H9 (cell line): ENCODE measurements at regions not wholly inside any gene's neighbourhood (a gene's known extent, or its start where the extent isn't known, plus 50 kb on each side); places are given as distances from the start of the nearest gene placed in this dataset.

ENCODE experiments used
- DNase-seq: peaks from one replicate; pipeline ENCODE4 v3.0.0-alpha.2; 2017
- H2AFZ ChIP-seq: one replicate; pipeline ENCODE4 v1.6.1; 2013; ENCODE audit warnings: mild to moderate bottlenecking, low read length, control low read depth, moderate library complexity
- H2AK5ac ChIP-seq: 2 replicates; pipeline ENCODE4 v1.6.1; 2013; ENCODE audit warnings: low read length, control low read depth, mixed read lengths; ENCODE audit not compliant: insufficient read length
- H2BK120ac ChIP-seq: one replicate; pipeline ENCODE4 v1.6.1; 2013; ENCODE audit warnings: low read depth, mild to moderate bottlenecking, low read length, control low read depth, inconsistent platforms; ENCODE audit not compliant: poor library complexity, severe bottlenecking
- H2BK12ac ChIP-seq: 2 replicates; pipeline ENCODE4 v1.6.1; 2013; ENCODE audit warnings: low read length, control low read depth, mixed read lengths, low read depth; ENCODE audit not compliant: insufficient read length
- H2BK15ac ChIP-seq: 2 replicates; pipeline ENCODE4 v1.6.1; 2013; ENCODE audit warnings: low read depth, low read length, control low read depth
- H2BK20ac ChIP-seq: one replicate; pipeline ENCODE4 v1.6.1; 2013; ENCODE audit warnings: low read depth, mild to moderate bottlenecking, low read length, control low read depth, inconsistent platforms; ENCODE audit not compliant: poor library complexity, severe bottlenecking
- H2BK5ac ChIP-seq: 2 replicates; pipeline ENCODE4 v1.6.1; 2013; ENCODE audit warnings: low read length, control low read depth, mixed read lengths; ENCODE audit not compliant: insufficient read length
- H3K14ac ChIP-seq: 2 replicates; pipeline ENCODE4 v1.6.1; 2013; ENCODE audit warnings: low read length, control low read depth; ENCODE audit not compliant: insufficient read depth
- H3K18ac ChIP-seq: 2 replicates; pipeline ENCODE4 v1.6.1; 2013; ENCODE audit warnings: low read depth, mild to moderate bottlenecking, mixed read lengths, low read length, control low read depth; ENCODE audit not compliant: insufficient read length
- H3K23ac ChIP-seq: 2 replicates; pipeline ENCODE4 v1.6.1; 2013; ENCODE audit warnings: low read length, control low read depth, mixed read lengths, low read depth; ENCODE audit not compliant: insufficient read length
- H3K23me2 ChIP-seq: 2 replicates; pipeline ENCODE4 v1.6.1; 2013; ENCODE audit warnings: low read depth, mild to moderate bottlenecking, mixed read lengths, low read length, control low read depth; ENCODE audit not compliant: insufficient read length, poor library complexity, severe bottlenecking
- H3K27ac ChIP-seq: 2 replicates; pipeline ENCODE4 v1.5.1; 2013; ENCODE audit warnings: low read length, control low read depth, mixed read lengths, low read depth; ENCODE audit not compliant: insufficient read length
- H3K27me3 ChIP-seq: 2 replicates; pipeline ENCODE4 v1.6.1; 2013; ENCODE audit warnings: low read length, control low read depth, inconsistent platforms; ENCODE audit not compliant: insufficient read depth
- H3K4ac ChIP-seq: 2 replicates; pipeline ENCODE4 v1.6.1; 2013; ENCODE audit warnings: low read depth, mild to moderate bottlenecking, control low read depth, inconsistent platforms, low read length, moderate library complexity
- H3K4me1 ChIP-seq: 2 replicates; pipeline ENCODE4 v1.6.1; 2013; ENCODE audit warnings: low read length, control low read depth, inconsistent platforms; ENCODE audit not compliant: insufficient read depth
- H3K4me2 ChIP-seq: 2 replicates; pipeline ENCODE4 v1.6.1; 2013; ENCODE audit warnings: low read length, control low read depth, mixed read lengths; ENCODE audit not compliant: insufficient read length, insufficient read depth
- H3K56ac ChIP-seq: 2 replicates; pipeline ENCODE4 v1.6.1; 2013; ENCODE audit warnings: low read depth, mild to moderate bottlenecking, mixed read lengths, low read length, control low read depth; ENCODE audit not compliant: insufficient read length
- H3K79me1 ChIP-seq: 2 replicates; pipeline ENCODE4 v1.6.1; 2013; ENCODE audit warnings: low read depth, mild to moderate bottlenecking, moderate library complexity, low read length, control low read depth, inconsistent platforms; ENCODE audit not compliant: insufficient read depth, poor library complexity, severe bottlenecking
- H3K79me2 ChIP-seq: 2 replicates; pipeline ENCODE4 v1.6.1; 2013; ENCODE audit warnings: low read length, control low read depth, inconsistent platforms; ENCODE audit not compliant: insufficient read depth
- H3K9ac ChIP-seq: 2 replicates; pipeline ENCODE4 v1.6.1; 2013; ENCODE audit warnings: low read length, control low read depth, mixed read lengths; ENCODE audit not compliant: insufficient read length; ENCODE audit errors: extremely low read depth
- H3K9me3 ChIP-seq: one replicate; pipeline ENCODE4 v1.6.1; 2013; ENCODE audit warnings: low read depth, low read length, inconsistent platforms; ENCODE audit not compliant: control insufficient read depth
- H3T11ph ChIP-seq: one replicate; pipeline ENCODE4 v1.6.1; 2013; ENCODE audit warnings: mild to moderate bottlenecking, low read length, control low read depth, inconsistent platforms
- H4K20me1 ChIP-seq: one replicate; pipeline ENCODE4 v1.6.1; 2013; ENCODE audit not compliant: control insufficient read depth, insufficient read length, insufficient read depth
- H4K5ac ChIP-seq: 2 replicates; pipeline ENCODE4 v1.6.1; 2013; ENCODE audit warnings: low read depth, mild to moderate bottlenecking, mixed read lengths, low read length, control low read depth; ENCODE audit not compliant: insufficient read length
- H4K8ac ChIP-seq: replicated peaks from 2 replicates; pipeline ENCODE4 v1.6.1; 2013; ENCODE audit warnings: low read length, control low read depth, mixed read lengths, low read depth; ENCODE audit not compliant: insufficient read length
- H4K91ac ChIP-seq: 2 replicates; pipeline ENCODE4 v1.6.1; 2013; ENCODE audit warnings: low read depth, mild to moderate bottlenecking, moderate library complexity, mixed read lengths, low read length, control low read depth; ENCODE audit not compliant: insufficient read length
- H3K27ac Mint-ChIP-seq, 3 experiments: 2 replicates in 2 of 3; 3 replicates in 1 of 3; pipeline ENCODE4 v1.8.0; 2020 to 2021; ENCODE audit warnings: mixed read lengths in 3 of 3, mild to moderate bottlenecking in 1 of 3, moderate library complexity in 1 of 3
- H3K27me3 Mint-ChIP-seq: 2 replicates; pipeline ENCODE4 v1.8.0; 2021; ENCODE audit warnings: low read depth, mild to moderate bottlenecking, moderate library complexity, mixed read lengths
- H3K36me3 Mint-ChIP-seq, 3 experiments: 2 replicates in 2 of 3; 3 replicates in 1 of 3; pipeline ENCODE4 v1.8.0; 2020 to 2021; ENCODE audit warnings: low read depth in 3 of 3, mixed read lengths in 3 of 3; ENCODE audit not compliant: insufficient read depth in 1 of 3
- H3K4me1 Mint-ChIP-seq, 2 experiments: 2 replicates each; pipeline ENCODE4 v1.8.0; 2020; ENCODE audit warnings: mixed read lengths in 2 of 2
- H3K4me3 Mint-ChIP-seq, 2 experiments: 2 replicates in 1 of 2; 3 replicates in 1 of 2; pipeline ENCODE4 v1.8.0; 2020 to 2021; ENCODE audit warnings: mild to moderate bottlenecking in 2 of 2, mixed read lengths in 2 of 2, moderate library complexity in 1 of 2
- H3K9me3 Mint-ChIP-seq, 2 experiments: 2 replicates in 1 of 2; 3 replicates in 1 of 2; pipeline ENCODE4 v1.8.0; 2020; ENCODE audit warnings: mild to moderate bottlenecking in 2 of 2, mixed read lengths in 2 of 2, moderate library complexity in 1 of 2
- WGBS: extraction: QIAGEN DNeasy Blood & Tissue Kit; methylation state at CpG from one replicate; pipeline ENCODE4 v1.1.7; 2013; ENCODE audit warnings: missing lambda C conversion rate, low lambda C conversion rate, mixed read lengths; ENCODE audit not compliant: insufficient read length; ENCODE audit errors: extremely low coverage; 5-methylcytosine and 5-hydroxymethylcytosine counted together
- TF ChIP-seq, protein P1 (sequence below): fragments of 200-600 bp; sonication (generic); conservative IDR thresholded peaks from 3 replicates; pipeline ENCODE4 v1.8.0; 2021; ENCODE audit warnings: antibody characterized with exemption, mild to moderate bottlenecking

GRCh38 chr6:48041894-48042293, 69.1 kb downstream of the PTCHD4 start:
- H2BK20ac ChIP-seq = no peak overlapping the region
- H3K23me2 ChIP-seq = no peaks in the 10 kb centered on the region
- H3K4me1 ChIP-seq = no peaks in the 10 kb centered on the region
- H3K56ac ChIP-seq = no peak overlapping the region
- DNase-seq = no peak
- Mint-ChIP-seq H3K9me3 (no peaks in the 10 kb centered on the region), H3K27me3 (no peaks in the 10 kb centered on the region), H3K27ac (no peak overlapping the region), H3K4me3 (no peak overlapping the region), H3K4me1 (peaks cover 5 to 7% of the 10 kb centered on the region in 2 experiments; a peak in 3 of 4 replicates), H3K36me3 (no peaks in the 10 kb centered on the region)
- H2BK15ac ChIP-seq = no peak overlapping the region
- no peak overlapping the region for H4K91ac ChIP-seq
- TF ChIP-seq, protein P1, sequence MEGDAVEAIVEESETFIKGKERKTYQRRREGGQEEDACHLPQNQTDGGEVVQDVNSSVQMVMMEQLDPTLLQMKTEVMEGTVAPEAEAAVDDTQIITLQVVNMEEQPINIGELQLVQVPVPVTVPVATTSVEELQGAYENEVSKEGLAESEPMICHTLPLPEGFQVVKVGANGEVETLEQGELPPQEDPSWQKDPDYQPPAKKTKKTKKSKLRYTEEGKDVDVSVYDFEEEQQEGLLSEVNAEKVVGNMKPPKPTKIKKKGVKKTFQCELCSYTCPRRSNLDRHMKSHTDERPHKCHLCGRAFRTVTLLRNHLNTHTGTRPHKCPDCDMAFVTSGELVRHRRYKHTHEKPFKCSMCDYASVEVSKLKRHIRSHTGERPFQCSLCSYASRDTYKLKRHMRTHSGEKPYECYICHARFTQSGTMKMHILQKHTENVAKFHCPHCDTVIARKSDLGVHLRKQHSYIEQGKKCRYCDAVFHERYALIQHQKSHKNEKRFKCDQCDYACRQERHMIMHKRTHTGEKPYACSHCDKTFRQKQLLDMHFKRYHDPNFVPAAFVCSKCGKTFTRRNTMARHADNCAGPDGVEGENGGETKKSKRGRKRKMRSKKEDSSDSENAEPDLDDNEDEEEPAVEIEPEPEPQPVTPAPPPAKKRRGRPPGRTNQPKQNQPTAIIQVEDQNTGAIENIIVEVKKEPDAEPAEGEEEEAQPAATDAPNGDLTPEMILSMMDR = no peak
- no CpG with 5 or more reads among the region's 2 CpGs for WGBS
- no peak overlapping the region for H3K9ac ChIP-seq
- no peak overlapping the region for H3K27ac ChIP-seq
- no peaks in the 10 kb centered on the region for H3K79me2 ChIP-seq
- H4K5ac ChIP-seq = no peak overlapping the region
- H2BK12ac ChIP-seq = no peak overlapping the region
- no peak overlapping the region for H3K14ac ChIP-seq
- no peaks in the 10 kb centered on the region for H3K27me3 ChIP-seq
- H3K79me1 ChIP-seq = no peaks in the 10 kb centered on the region
- H4K20me1 ChIP-seq = no peaks in the 10 kb centered on the region
- no peak overlapping the region for H4K8ac ChIP-seq
- H3K18ac ChIP-seq = no peak overlapping the region
- no peak overlapping the region for H3K4me2 ChIP-seq
- no peaks in the 10 kb centered on the region for H3K9me3 ChIP-seq
- H2BK120ac ChIP-seq = no peak overlapping the region
- H2BK5ac ChIP-seq = no peak overlapping the region
- no peak overlapping the region for H3K4ac ChIP-seq
- no peak overlapping the region for H2AK5ac ChIP-seq
- no peak overlapping the region for H2AFZ ChIP-seq
- H3K23ac ChIP-seq = no peak overlapping the region
- no peak overlapping the region for H3T11ph ChIP-seq
